ENCODE measurements at regions not wholly inside any gene's neighbourhood (a gene's known extent, or its start where the extent isn't known, plus 50 kb on each side); places are given as distances from the start of the nearest gene placed in this dataset.

- no peak for TF ChIP-seq CTCF (IDR thresholded peaks at IDR 0.05; ENCODE audit: low read length, missing control alignments)
These were observed 63.0 kb upstream of the ATP5PO start for GRCh38 chr21:33978585-33978984.

GRCh38 chr21:33977721-33978369, 62.2 kb upstream of the ATP5PO start:
- no peak for DNase-seq (ENCODE audit: low read depth)
- TF ChIP-seq CTCF (IDR thresholded peaks at IDR 0.05; ENCODE audit: low read length, missing control alignments) = no peak
- H3K4me3 ChIP-seq (replicated peaks; ENCODE audit: low read depth, low read length) = no peak overlapping the region

More at GRCh38 chr21:33978585-33978984, 63.0 kb upstream of the ATP5PO start:
- DNase-seq (ENCODE audit: low read depth) = no peak
- no peak overlapping the region for H3K4me3 ChIP-seq (replicated peaks; ENCODE audit: low read depth, low read length)

DNA sequence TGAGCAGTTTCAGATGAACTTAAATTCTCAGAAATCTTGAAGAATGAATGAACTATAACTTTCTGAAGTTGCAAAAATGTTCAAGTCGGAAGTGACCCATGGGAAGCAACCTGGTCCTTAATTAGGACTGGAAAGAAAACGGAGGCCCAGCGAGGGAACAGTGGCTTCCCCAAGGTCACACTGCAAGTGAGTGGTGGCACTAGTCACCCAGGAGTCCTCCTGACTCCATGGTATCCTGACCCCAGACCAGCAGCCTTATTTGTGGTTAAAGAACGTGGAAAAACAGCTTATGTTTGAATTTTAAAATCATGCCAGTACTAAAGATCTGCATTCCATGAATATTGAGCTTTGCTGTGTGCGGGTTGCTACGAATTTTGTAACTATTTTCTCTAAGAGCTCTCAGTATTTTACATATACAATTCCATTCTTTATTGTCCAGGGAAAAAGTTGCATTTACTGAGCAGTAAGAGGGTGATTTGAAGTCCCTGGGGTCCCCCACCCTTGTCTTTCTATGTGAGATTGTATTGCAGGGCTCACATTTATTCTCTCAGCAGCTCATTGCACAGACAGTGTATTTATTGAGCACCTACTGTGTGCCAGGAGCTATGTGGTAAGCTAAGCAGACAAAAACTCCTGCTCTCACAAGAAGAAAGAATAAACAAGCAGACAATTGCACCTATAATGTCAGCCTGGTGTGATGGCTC, 61.6 kb upstream of the ATP5PO start:
- H3K4me3 ChIP-seq (replicated peaks; ENCODE audit: low read depth, low read length) = no peak overlapping the region
- no peak for TF ChIP-seq CTCF (IDR thresholded peaks at IDR 0.05; ENCODE audit: low read length, missing control alignments)
- DNase-seq (ENCODE audit: low read depth) = no peak

GRCh38 chr21:33976082-33977016, 60.7 kb upstream of the ATP5PO start:
- DNase-seq (ENCODE audit: low read depth) = peak; percentile 87
- peak overlapping the region; percentile 10 for H3K4me3 ChIP-seq (replicated peaks; ENCODE audit: low read depth, low read length)
- TF ChIP-seq CTCF (IDR thresholded peaks at IDR 0.05; ENCODE audit: low read length, missing control alignments) = no peak

GRCh38 chr21:33975548-33976081, 60.0 kb upstream of the ATP5PO start:
- no peak overlapping the region for H3K4me3 ChIP-seq (replicated peaks; ENCODE audit: low read depth, low read length)
- TF ChIP-seq CTCF (IDR thresholded peaks at IDR 0.05; ENCODE audit: low read length, missing control alignments) = no peak
- DNase-seq (ENCODE audit: low read depth) = no peak

GRCh38 chr21:33974513-33975468, 59.2 kb upstream of the ATP5PO start:
- H3K4me3 ChIP-seq (replicated peaks; ENCODE audit: low read depth, low read length) = no peak overlapping the region
- DNase-seq (ENCODE audit: low read depth) = no peak
- TF ChIP-seq CTCF (IDR thresholded peaks at IDR 0.05; ENCODE audit: low read length, missing control alignments) = no peak

Measured in fibroblast of pulmonary artery (primary cell).